ENCODE measurements at regions not wholly inside any gene's neighbourhood (a gene's known extent, or its start where the extent isn't known, plus 50 kb on each side); places are given as distances from the start of the nearest gene placed in this dataset.
"Not testable (repeated sequence)": the region's sequence is repeated elsewhere in the genome, so short reads cannot be mapped to it uniquely, and the experiment has no call there.

DNA sequence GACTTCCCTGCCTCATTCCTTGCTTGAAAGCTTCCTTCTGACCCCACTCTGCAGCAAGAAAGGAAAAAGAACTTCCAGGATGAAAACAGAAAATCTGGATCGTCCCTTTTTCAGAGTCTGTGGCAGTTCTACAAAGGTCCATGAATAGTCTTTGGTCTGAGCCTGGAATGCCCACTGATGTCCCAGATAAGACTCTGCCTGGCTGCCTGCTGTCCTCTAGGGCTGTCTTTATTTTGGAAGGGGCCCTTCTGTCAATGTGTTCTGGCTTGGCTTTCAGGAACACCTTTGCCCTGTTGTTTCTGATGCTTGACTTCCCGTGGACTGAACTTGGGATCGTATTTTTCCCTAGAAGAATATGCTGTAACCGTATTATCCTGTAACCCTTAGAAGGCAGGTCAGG, 114.7 kb upstream of the LNX1 start:
- TF ChIP-seq, protein P1, sequence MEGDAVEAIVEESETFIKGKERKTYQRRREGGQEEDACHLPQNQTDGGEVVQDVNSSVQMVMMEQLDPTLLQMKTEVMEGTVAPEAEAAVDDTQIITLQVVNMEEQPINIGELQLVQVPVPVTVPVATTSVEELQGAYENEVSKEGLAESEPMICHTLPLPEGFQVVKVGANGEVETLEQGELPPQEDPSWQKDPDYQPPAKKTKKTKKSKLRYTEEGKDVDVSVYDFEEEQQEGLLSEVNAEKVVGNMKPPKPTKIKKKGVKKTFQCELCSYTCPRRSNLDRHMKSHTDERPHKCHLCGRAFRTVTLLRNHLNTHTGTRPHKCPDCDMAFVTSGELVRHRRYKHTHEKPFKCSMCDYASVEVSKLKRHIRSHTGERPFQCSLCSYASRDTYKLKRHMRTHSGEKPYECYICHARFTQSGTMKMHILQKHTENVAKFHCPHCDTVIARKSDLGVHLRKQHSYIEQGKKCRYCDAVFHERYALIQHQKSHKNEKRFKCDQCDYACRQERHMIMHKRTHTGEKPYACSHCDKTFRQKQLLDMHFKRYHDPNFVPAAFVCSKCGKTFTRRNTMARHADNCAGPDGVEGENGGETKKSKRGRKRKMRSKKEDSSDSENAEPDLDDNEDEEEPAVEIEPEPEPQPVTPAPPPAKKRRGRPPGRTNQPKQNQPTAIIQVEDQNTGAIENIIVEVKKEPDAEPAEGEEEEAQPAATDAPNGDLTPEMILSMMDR (IDR thresholded peaks at IDR 0.05; ENCODE audit: insufficient read depth, low read depth, low read length) = no peak
- H3K27me3 ChIP-seq (ENCODE audit: control insufficient read depth, insufficient read depth, low read length) = no peaks in the 10 kb centered on the region; the same call in 1 of the 2 replicates
- ChIA-PET CTCF (interaction anchor here (0.6 to 3.2 kb wide), 39 partner anchors 10 to 690 kb away, joined by 3 to 21 read pairs (median 4); no protein-coding TSS in a partner anchor), POLR2A (no interaction called here)
- no peaks in the 10 kb centered on the region for H3K36me3 ChIP-seq (ENCODE audit: control insufficient read depth, insufficient read depth, low read length)
- DNase-seq (ENCODE audit: low read depth) = no peak
- H3K4me3 ChIP-seq (ENCODE audit: low read depth, low read length) = no peak overlapping the region

DNA sequence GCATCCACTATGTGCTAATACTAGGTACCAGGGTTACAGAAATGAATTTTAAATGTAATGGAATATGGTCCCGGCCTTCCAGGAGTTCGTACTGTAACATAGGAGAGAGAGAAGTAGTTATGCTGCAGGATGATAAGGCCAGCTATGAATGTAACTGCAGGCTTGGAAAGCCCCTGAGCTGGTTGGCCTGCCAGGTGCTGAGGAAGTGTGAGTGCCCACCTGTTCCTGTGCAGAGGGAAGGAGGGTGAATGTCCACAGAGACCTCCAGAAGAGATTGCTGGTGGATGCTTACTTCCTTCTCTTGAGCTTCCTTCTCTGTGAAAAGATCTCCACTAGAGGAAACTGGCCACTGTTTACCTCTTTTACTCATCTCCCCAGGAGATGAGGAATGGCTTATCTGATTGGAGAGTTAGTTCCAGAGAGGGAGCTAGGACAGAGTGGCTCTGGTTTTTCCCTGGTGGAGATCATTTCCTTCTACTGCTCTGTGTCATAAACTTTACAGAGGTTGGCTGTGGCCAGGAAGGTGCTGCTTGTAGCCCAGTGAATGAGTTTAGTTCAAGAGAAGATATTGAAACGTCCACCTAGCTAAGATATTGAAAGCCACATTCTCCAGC, 114.0 kb upstream of the LNX1 start:
- H3K36me3 ChIP-seq (ENCODE audit: control insufficient read depth, insufficient read depth, low read length) = no peaks in the 10 kb centered on the region
- no peak for DNase-seq (ENCODE audit: low read depth)
- CTCF ChIA-PET = interaction anchor here (0.7 to 3.2 kb wide), 19 partner anchors 10 to 689 kb away, joined by 3 to 21 read pairs (median 5); no protein-coding TSS in a partner anchor
- no peaks in the 10 kb centered on the region; the same call in 1 of the 2 replicates for H3K27me3 ChIP-seq (ENCODE audit: control insufficient read depth, insufficient read depth, low read length)
- POLR2A ChIA-PET = no interaction called here
- TF ChIP-seq, protein P1 (IDR thresholded peaks at IDR 0.05; ENCODE audit: insufficient read depth, low read depth, low read length) = no peak
- no peak overlapping the region for H3K4me3 ChIP-seq (ENCODE audit: low read depth, low read length)

DNA sequence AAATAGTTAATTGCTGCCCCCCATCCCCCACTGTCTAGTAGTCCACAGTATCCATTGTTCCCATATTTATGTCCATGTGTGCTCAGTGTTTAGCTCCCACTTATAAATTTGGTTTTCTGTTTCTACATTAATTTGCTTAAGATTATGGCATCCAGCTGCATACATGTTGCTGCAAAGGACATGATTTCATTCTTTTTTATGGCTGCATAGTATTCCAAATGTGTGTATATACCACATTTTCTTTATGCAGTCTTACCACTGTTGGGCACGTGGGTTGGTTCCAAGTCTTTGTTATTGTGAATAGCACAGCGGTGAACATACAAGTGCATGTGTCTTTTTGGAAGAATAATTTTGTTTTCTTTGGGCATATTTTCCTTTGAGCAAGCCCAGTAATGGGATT, 113.0 kb upstream of the LNX1 start:
- Histone ChIP-seq H3K27me3 (ENCODE audit: control insufficient read depth, insufficient read depth, low read length) (no peaks in the 10 kb centered on the region; the same call in 1 of the 2 replicates), H3K36me3 (ENCODE audit: control insufficient read depth, insufficient read depth, low read length) (no peaks in the 10 kb centered on the region), H3K4me3 (ENCODE audit: low read depth, low read length) (no peak overlapping the region)
- CTCF ChIA-PET = interaction anchor here (1.3 to 3.2 kb wide), 4 partner anchors 49 to 530 kb away, joined by 6 to 11 read pairs (median 6); no protein-coding TSS in a partner anchor
- POLR2A ChIA-PET = no interaction called here
- no peak for DNase-seq (ENCODE audit: low read depth)
- TF ChIP-seq, protein P1 (IDR thresholded peaks at IDR 0.05; ENCODE audit: insufficient read depth, low read depth, low read length) = no peak

DNA sequence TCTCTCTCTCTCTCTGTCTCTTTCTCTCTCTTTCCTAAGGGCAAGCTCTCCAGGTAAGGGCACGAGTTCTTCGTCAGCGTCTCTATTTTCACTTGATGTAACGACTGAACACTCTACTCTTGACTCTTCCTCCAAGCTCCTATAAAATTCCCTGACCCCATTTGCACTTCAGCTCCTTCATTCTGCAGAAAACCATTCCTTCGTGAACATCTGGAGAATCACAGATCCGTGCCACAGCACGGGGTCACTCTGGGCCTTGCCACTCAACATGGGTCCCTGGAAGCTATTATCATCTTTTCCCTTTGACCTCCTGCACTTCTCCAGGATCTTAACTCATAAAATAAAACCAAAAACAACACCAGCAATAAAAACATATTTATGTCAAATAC, 112.0 kb upstream of the LNX1 start:
- TF ChIP-seq, protein P1 (IDR thresholded peaks at IDR 0.05; ENCODE audit: insufficient read depth, low read depth, low read length) = no peak
- CTCF ChIA-PET = interaction anchor here (0.9 to 2.7 kb wide), 11 partner anchors 11 to 531 kb away, joined by 3 to 12 read pairs (median 4); no protein-coding TSS in a partner anchor
- POLR2A ChIA-PET = interaction anchor here (0.6 to 0.7 kb wide), 2 partner anchors 145 to 530 kb away, joined by 3 read pairs; no protein-coding TSS in a partner anchor
- H3K36me3 ChIP-seq (ENCODE audit: control insufficient read depth, insufficient read depth, low read length) = no peaks in the 10 kb centered on the region
- no peaks in the 10 kb centered on the region for H3K27me3 ChIP-seq (ENCODE audit: control insufficient read depth, insufficient read depth, low read length)
- DNase-seq (ENCODE audit: low read depth) = no peak
- no peak overlapping the region for H3K4me3 ChIP-seq (ENCODE audit: low read depth, low read length)

DNA sequence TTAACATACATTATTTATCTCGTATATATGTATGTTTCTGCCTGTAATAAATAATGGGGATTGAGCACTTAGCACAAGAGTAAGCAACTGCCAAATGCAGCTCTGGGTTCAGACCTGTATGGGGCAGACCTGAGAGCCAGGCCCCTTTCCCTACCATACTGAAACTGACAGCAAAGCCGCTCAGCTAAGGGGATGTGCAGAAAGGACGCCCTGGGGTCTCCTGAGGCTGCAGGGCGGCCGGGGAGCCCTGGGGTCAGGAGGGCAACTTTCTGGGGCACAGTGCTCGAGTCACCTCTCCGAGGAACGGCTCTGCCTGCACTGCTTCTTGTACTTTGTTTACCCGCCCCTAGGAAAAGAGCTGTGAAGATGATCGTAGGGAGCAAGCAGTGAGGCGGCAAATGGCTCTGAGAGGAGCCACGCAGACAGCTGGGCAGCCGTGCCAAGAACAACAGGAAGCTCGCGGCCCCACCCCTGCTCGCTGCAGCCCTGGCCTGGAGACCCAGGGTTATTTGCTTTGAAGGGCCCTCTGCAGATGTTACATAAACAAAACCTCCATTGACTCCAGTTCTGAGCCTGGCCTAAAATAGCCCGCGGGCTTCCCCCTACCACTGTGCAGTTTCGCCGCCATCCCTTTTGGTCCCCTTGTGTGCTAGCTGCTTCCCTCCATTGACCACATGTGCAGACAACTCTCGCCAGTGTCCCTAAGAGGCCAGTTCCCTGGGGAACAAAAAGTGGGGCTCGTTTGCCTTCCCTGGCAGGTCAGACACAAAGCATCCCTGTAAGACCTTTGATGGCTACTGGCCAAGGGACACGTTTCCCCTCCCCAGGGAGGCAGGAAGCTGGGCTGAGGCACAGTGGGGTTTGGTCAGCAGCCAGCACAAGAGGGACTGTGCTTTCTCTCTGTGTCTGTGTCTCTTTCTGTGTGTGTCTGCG, 111.3 kb upstream of the LNX1 start:
- Histone ChIP-seq H3K4me3 (ENCODE audit: low read depth, low read length) (no peak overlapping the region), H3K36me3 (ENCODE audit: control insufficient read depth, insufficient read depth, low read length) (no peaks in the 10 kb centered on the region), H3K27me3 (ENCODE audit: control insufficient read depth, insufficient read depth, low read length) (no peaks in the 10 kb centered on the region)
- peak; percentile 29 for DNase-seq (ENCODE audit: low read depth)
- CTCF ChIA-PET = interaction anchor here (0.5 to 2.7 kb wide), 19 partner anchors 9 to 533 kb away, joined by 3 to 12 read pairs (median 4); no protein-coding TSS in a partner anchor
- POLR2A ChIA-PET = interaction anchor here (0.6 to 0.7 kb wide), 3 partner anchors 145 to 530 kb away, joined by 3 to 9 read pairs (median 3); no protein-coding TSS in a partner anchor
- TF ChIP-seq, protein P1 (IDR thresholded peaks at IDR 0.05; ENCODE audit: insufficient read depth, low read depth, low read length) = peak; percentile 37

DNA sequence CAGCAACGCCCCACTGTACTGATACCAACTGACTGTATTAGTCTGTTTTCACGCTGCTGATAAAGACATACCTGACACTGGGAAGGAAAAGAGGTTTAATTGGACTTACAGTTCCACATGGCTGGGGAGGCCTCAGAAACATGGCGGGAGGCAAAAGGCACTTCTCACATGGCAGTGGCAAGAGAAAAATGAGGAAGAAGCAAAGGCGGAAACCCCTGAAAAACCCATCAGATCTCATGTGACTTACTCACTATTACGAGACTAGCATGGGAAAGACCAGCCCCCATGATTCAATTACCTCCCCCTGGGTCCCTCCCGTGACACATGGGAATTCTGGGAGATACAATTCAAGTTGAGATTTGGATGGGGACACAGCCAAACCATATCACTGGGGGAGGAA, 110.0 kb upstream of the LNX1 start:
- H3K27me3 ChIP-seq (ENCODE audit: control insufficient read depth, insufficient read depth, low read length); DNase-seq (ENCODE audit: low read depth); POLR2A ChIA-PET; H3K36me3 ChIP-seq (ENCODE audit: control insufficient read depth, insufficient read depth, low read length); H3K4me3 ChIP-seq (ENCODE audit: low read depth, low read length): not testable (repeated sequence)
- CTCF ChIA-PET = interaction anchor here (1.2 to 2.7 kb wide), 4 partner anchors 8 to 211 kb away, joined by 4 to 12 read pairs (median 8); no protein-coding TSS in a partner anchor

DNA sequence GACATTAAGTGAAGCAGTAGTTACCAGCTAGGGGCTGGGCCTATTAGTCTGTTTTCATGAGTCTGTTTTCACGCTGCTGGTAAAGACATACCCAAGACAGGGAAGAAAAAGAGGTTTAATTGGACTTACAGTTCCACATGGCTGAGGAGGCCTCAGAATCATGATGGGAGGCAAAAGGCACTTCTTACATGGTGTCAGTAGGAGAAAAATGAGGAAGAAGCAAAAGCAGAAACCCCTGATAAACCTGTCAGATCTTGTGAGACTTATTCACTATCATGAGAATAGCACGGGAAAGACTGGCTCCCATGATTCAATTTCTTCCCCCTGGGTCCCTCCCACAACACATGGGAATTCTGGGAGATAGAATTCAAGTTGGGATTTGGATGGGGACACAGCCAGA, 108.0 kb upstream of the LNX1 start:
- H3K36me3 ChIP-seq (ENCODE audit: control insufficient read depth, insufficient read depth, low read length); H3K27me3 ChIP-seq (ENCODE audit: control insufficient read depth, insufficient read depth, low read length); CTCF ChIA-PET; H3K4me3 ChIP-seq (ENCODE audit: low read depth, low read length); POLR2A ChIA-PET; DNase-seq (ENCODE audit: low read depth): not testable (repeated sequence)
